RWPE2 (cell line): ENCODE measurements at regions not wholly inside any gene's neighbourhood (a gene's known extent, or its start where the extent isn't known, plus 50 kb on each side); places are given as distances from the start of the nearest gene placed in this dataset.

Experiments used
- ATAC-seq: fragments of 200-7000 bp; cut with Tn5 transposase; 3 replicates; pipeline ENCODE4 v1.9.1; 2021; ENCODE audit warnings: low read depth
- DNase-seq: peaks from one replicate; pipeline ENCODE4 v3.0.0-alpha.2; 2020; ENCODE audit warnings: low spot score
- H3K27ac ChIP-seq: fragments of 450-650 bp; 2 replicates; pipeline ENCODE4 v1.5.1; 2017; ENCODE audit warnings: mild to moderate bottlenecking; ENCODE audit not compliant: poor library complexity, severe bottlenecking
- H3K27me3 ChIP-seq: fragments of 250-450 bp; sonication (Bioruptor Pico); 2 replicates; pipeline ENCODE4 v1.5.1; 2021; ENCODE audit warnings: mild to moderate bottlenecking, moderate library complexity; ENCODE audit not compliant: insufficient read depth, poor library complexity, severe bottlenecking
- H3K36me3 ChIP-seq: fragments of 250-450 bp; sonication (Bioruptor Pico); 2 replicates; pipeline ENCODE4 v1.5.1; 2020; ENCODE audit warnings: low read depth, mild to moderate bottlenecking, moderate library complexity
- H3K4me1 ChIP-seq: fragments of 250-450 bp; sonication (Bioruptor Pico); 2 replicates; pipeline ENCODE4 v1.5.1; 2021; ENCODE audit warnings: mild to moderate bottlenecking, moderate library complexity; ENCODE audit not compliant: insufficient read depth, poor library complexity, severe bottlenecking
- H3K4me3 ChIP-seq: fragments of 250-450 bp; sonication (Bioruptor Pico); 2 replicates; pipeline ENCODE4 v1.5.1; 2021; ENCODE audit warnings: mild to moderate bottlenecking, moderate library complexity; ENCODE audit not compliant: severe bottlenecking
- H3K9me3 ChIP-seq: fragments of 250-450 bp; sonication (Bioruptor Pico); 2 replicates; pipeline ENCODE4 v1.5.1; 2021; ENCODE audit warnings: mild to moderate bottlenecking, moderate library complexity; ENCODE audit not compliant: severe bottlenecking
- CTCF ChIP-seq: fragments of 450-650 bp; IDR thresholded peaks from one replicate; pipeline ENCODE4 v1.5.1; 2017; ENCODE audit warnings: mild to moderate bottlenecking, moderate library complexity; ENCODE audit not compliant: poor library complexity, severe bottlenecking

- ATAC-seq, result no peak
These were observed 80.2 kb upstream of the ESX1 start for GRCh38 chrX:104334971-104335370.

GRCh38 chrX:104330966-104331365 is 76.2 kb upstream of the ESX1 start:
- no peak overlapping the region for H3K4me3 ChIP-seq
- DNase-seq (no peak), ATAC-seq (peak; percentile 88)
- H3K4me1 ChIP-seq, result peaks cover 22% of the 10 kb centered on the region
- no peaks in the 10 kb centered on the region for H3K27me3 ChIP-seq
- no peaks in the 10 kb centered on the region for H3K36me3 ChIP-seq
- no peaks in the 10 kb centered on the region for H3K9me3 ChIP-seq
- H3K27ac ChIP-seq, result peak overlapping the region; percentile 94
- no peak for TF ChIP-seq CTCF

More at GRCh38 chrX:104334971-104335370, 80.2 kb upstream of the ESX1 start:
- H3K27ac ChIP-seq, result peak overlapping the region; percentile 54
- H3K9me3 ChIP-seq, result no peaks in the 10 kb centered on the region
- peaks cover 19% of the 10 kb centered on the region for H3K4me1 ChIP-seq
- no peak for DNase-seq
- no peak overlapping the region for H3K4me3 ChIP-seq
- H3K36me3 ChIP-seq, result no peaks in the 10 kb centered on the region
- no peaks in the 10 kb centered on the region for H3K27me3 ChIP-seq
- TF ChIP-seq CTCF, result no peak

- H3K9me3 ChIP-seq, result no peaks in the 10 kb centered on the region
- H3K36me3 ChIP-seq, result no peaks in the 10 kb centered on the region
- no peak for DNase-seq
- peaks cover 29% of the 10 kb centered on the region for H3K4me1 ChIP-seq
- H3K4me3 ChIP-seq, result no peak overlapping the region
- H3K27me3 ChIP-seq, result no peaks in the 10 kb centered on the region
- no peak for ATAC-seq
- no peak for TF ChIP-seq CTCF
- peak overlapping the region; percentile 94 for H3K27ac ChIP-seq
These were observed 75.0 kb upstream of the ESX1 start for GRCh38 chrX:104329731-104330130.

GRCh38 chrX:104325213-104325585 is 70.5 kb upstream of the ESX1 start:
- Histone ChIP-seq H3K9me3 (no peaks in the 10 kb centered on the region), H3K27me3 (no peaks in the 10 kb centered on the region), H3K27ac (peak overlapping the region; percentile 67), H3K4me3 (no peak overlapping the region), H3K36me3 (no peaks in the 10 kb centered on the region), H3K4me1 (peaks cover 16% of the 10 kb centered on the region)
- DNase-seq (no peak), ATAC-seq (peak; percentile 76)
- TF ChIP-seq CTCF, result no peak

- no peak for ATAC-seq
- H3K4me1 ChIP-seq, result peaks cover 13% of the 10 kb centered on the region
- TF ChIP-seq CTCF, result no peak
- no peaks in the 10 kb centered on the region for H3K36me3 ChIP-seq
- H3K27me3 ChIP-seq, result no peaks in the 10 kb centered on the region
- H3K9me3 ChIP-seq, result no peaks in the 10 kb centered on the region
- H3K27ac ChIP-seq, result peak overlapping the region; percentile 67
- H3K4me3 ChIP-seq, result no peak overlapping the region
- no peak for DNase-seq
These were observed 69.9 kb upstream of the ESX1 start for GRCh38 chrX:104324461-104325212.
